GM12892 (cell line): ENCODE measurements at regions not wholly inside any gene's neighbourhood (a gene's known extent, or its start where the extent isn't known, plus 50 kb on each side); places are given as distances from the start of the nearest gene placed in this dataset.

Experiments
- DNase-seq: peaks from one replicate; pipeline ENCODE4 v3.0.0; 2011; ENCODE audit not compliant: insufficient read length
- FAIRE-seq: peaks from 2 replicates; lab custom pipeline; 2011; peaks lifted over from hg19 to GRCh38; lab: Jason Lieb, UNC
- POLR2A ChIP-seq: IDR thresholded peaks from 2 replicates; pipeline ENCODE4 v1.6.1; 2011; ENCODE audit warnings: low read depth, low read length, control low read depth
- POLR2AphosphoS5 ChIP-seq: IDR thresholded peaks from 2 replicates; pipeline ENCODE4 v1.6.1; 2011; ENCODE audit warnings: low read depth, low read length, control low read depth
- TAF1 ChIP-seq: IDR thresholded peaks from 2 replicates; pipeline ENCODE4 v1.6.1; 2011; ENCODE audit warnings: low read depth, mild to moderate bottlenecking, control low read depth, low read length, borderline replicate concordance

GRCh38 chr1:240031414-240031813 is 60.3 kb upstream of the FMN2 start:
- TF ChIP-seq TAF1 (no peak), POLR2A (no peak), POLR2AphosphoS5 (no peak)
- no peak for DNase-seq
- no peak for FAIRE-seq

- no peak for DNase-seq
- TF ChIP-seq TAF1 (no peak), POLR2A (no peak), POLR2AphosphoS5 (no peak)
- no peak for FAIRE-seq
Measured at GRCh38 chr1:240033406-240033805, 58.3 kb upstream of the FMN2 start.

GRCh38 chr1:240036526-240036925 is 55.2 kb upstream of the FMN2 start:
- FAIRE-seq, result no peak
- DNase-seq, result no peak
- TF ChIP-seq POLR2A (no peak), TAF1 (no peak), POLR2AphosphoS5 (no peak)
